ENCODE measurements at regions not wholly inside any gene's neighbourhood (a gene's known extent, or its start where the extent isn't known, plus 50 kb on each side); places are given as distances from the start of the nearest gene placed in this dataset.

DNA sequence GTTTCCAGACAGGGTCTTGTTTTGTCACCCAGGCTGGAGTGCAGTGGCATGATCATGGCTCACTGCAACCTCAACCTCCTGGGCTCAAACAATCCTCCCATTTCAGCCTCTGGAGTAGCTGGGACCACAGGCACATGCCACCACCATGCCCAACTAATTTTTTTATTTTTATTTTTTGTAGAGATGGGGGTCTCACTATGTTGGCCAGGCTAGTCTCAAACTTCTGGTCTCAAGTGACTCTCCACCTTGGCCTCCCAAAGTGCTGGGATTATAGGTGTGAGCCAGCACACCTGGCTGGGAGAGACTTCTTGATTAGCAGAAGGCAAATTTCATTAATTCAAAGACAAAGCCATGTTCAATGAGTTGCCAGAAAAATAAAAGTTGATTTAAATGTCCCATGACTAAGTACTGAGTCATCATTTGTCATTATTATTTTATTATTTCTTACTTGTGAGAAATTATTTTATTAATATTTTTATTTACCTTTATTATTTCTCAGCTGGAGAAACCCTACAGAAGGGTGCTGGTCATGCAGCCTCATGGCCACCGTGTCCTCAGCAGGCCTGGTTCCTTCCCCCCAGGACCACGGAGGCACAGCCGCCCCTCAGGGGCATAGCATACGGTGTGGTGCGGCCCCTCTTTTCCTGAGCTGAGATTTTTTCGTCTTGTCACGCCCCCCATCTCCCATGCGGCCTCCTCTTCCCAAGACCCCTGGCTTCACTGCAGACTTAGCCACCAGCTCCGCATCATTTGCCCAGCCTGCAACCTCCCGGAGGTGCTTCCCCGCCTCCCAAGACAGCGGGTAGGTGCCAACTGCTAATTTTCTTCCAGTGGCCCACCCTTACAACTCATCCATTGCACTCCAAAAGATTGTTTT, 55.3 kb upstream of the SIM2 start:
- Histone ChIP-seq H2AFZ (ENCODE audit: low read length) (no peak overlapping the region), H3K4me3 (ENCODE audit: low read depth, low read length, poor library complexity, severe bottlenecking) (no peak overlapping the region), H3K36me3 (ENCODE audit: insufficient read depth, low read length) (no peaks in the 10 kb centered on the region), H3K4me1 (ENCODE audit: insufficient read depth, low read length, poor library complexity, severe bottlenecking) (no peaks in the 10 kb centered on the region), H3K27ac (ENCODE audit: low read depth, low read length, poor library complexity, severe bottlenecking) (no peak overlapping the region), H3K9me2 (ENCODE audit: insufficient read depth, low read length) (no peaks in the 10 kb centered on the region), H3K79me2 (ENCODE audit: insufficient read depth, low read depth, low read length) (no peaks in the 10 kb centered on the region), H3K9me3 (ENCODE audit: low read length) (no peaks in the 10 kb centered on the region), H3K4me2 (ENCODE audit: low read length) (no peak overlapping the region), H4K20me1 (ENCODE audit: insufficient read depth, low read length) (no peaks in the 10 kb centered on the region)
- TF ChIP-seq EZH2phosphoT487 (IDR thresholded peaks at IDR 0.05; ENCODE audit: borderline replicate concordance, low read depth, low read length), result no peak
- TF ChIP-seq, protein P1, sequence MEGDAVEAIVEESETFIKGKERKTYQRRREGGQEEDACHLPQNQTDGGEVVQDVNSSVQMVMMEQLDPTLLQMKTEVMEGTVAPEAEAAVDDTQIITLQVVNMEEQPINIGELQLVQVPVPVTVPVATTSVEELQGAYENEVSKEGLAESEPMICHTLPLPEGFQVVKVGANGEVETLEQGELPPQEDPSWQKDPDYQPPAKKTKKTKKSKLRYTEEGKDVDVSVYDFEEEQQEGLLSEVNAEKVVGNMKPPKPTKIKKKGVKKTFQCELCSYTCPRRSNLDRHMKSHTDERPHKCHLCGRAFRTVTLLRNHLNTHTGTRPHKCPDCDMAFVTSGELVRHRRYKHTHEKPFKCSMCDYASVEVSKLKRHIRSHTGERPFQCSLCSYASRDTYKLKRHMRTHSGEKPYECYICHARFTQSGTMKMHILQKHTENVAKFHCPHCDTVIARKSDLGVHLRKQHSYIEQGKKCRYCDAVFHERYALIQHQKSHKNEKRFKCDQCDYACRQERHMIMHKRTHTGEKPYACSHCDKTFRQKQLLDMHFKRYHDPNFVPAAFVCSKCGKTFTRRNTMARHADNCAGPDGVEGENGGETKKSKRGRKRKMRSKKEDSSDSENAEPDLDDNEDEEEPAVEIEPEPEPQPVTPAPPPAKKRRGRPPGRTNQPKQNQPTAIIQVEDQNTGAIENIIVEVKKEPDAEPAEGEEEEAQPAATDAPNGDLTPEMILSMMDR (conservative IDR thresholded peaks at IDR 0.05; ENCODE audit: low read length), result no peak
- ChIA-PET CTCF (ENCODE audit: unreplicated experiment) (no interaction called here), POLR2A (interaction anchor here (1.1 kb wide), 1 partner anchor 190 kb away, joined by 3 read pairs; no protein-coding TSS in a partner anchor)
- DNase-seq (ENCODE audit: low spot score), result no peak
- intact Hi-C loops (cut with micrococcal nuclease; ENCODE audit: unreplicated experiment), result no loop called here
- BruUV-seq (replicated peaks), result no TSS peak

DNA sequence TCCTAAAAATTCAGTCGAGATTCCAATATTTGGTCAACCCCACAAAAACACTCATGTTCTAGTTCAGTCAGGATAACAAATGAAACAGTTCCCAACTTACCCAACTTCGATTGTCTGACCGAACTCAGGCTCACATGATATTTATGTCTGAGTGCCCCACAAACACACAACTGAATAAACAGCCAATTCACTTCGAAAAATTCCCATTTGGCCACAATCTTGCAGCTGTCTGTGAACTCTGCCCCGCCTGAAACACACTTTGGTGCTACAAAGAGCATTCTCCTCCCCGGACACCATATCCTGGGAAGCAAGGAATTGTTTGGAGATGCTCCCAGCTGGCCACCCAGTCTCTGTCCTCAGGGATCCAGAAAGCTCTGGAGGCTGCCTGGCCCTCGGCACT, 52.9 kb upstream of the SIM2 start:
- intact Hi-C loops (cut with micrococcal nuclease; ENCODE audit: unreplicated experiment), result no loop called here
- no peak overlapping the region for H3K4me3 ChIP-seq (ENCODE audit: low read depth, low read length, poor library complexity, severe bottlenecking)
- H3K9me3 ChIP-seq (ENCODE audit: low read length), result no peaks in the 10 kb centered on the region
- H3K4me2 ChIP-seq (ENCODE audit: low read length), result no peak overlapping the region
- H4K20me1 ChIP-seq (ENCODE audit: insufficient read depth, low read length), result no peaks in the 10 kb centered on the region
- H2AFZ ChIP-seq (ENCODE audit: low read length), result no peak overlapping the region
- no peaks in the 10 kb centered on the region for H3K9me2 ChIP-seq (ENCODE audit: insufficient read depth, low read length)
- BruUV-seq (replicated peaks), result no TSS peak
- no peaks in the 10 kb centered on the region for H3K79me2 ChIP-seq (ENCODE audit: insufficient read depth, low read depth, low read length)
- CTCF ChIA-PET (ENCODE audit: unreplicated experiment), result no interaction called here
- POLR2A ChIA-PET, result no interaction called here
- no peak for DNase-seq (ENCODE audit: low spot score)
- H3K4me1 ChIP-seq (ENCODE audit: insufficient read depth, low read length, poor library complexity, severe bottlenecking), result no peaks in the 10 kb centered on the region
- no peak for TF ChIP-seq EZH2phosphoT487 (IDR thresholded peaks at IDR 0.05; ENCODE audit: borderline replicate concordance, low read depth, low read length)
- TF ChIP-seq, protein P1 (conservative IDR thresholded peaks at IDR 0.05; ENCODE audit: low read length), result no peak
- no peak overlapping the region for H3K27ac ChIP-seq (ENCODE audit: low read depth, low read length, poor library complexity, severe bottlenecking)
- H3K36me3 ChIP-seq (ENCODE audit: insufficient read depth, low read length), result no peaks in the 10 kb centered on the region

DNA sequence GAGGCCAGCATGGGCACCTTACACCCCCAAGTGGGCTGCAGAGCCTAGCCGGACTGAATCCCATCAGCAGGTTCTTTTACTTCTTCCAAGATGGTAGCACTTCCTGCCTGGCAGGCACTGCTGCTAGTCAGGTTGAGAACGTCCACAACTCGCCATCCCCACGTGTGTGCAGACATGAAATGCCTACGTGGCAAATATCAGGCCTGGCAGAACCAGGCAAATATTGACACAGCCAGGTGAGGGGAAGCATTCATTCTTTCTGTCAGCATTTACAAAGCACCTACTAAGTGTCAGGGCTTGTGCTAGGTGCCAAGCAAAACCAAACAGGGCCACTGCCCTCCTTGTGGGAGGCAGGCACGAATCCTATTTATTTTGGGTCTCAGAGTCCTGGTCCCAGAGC, 52.3 kb upstream of the SIM2 start:
- Histone ChIP-seq H3K9me3 (ENCODE audit: low read length) (no peaks in the 10 kb centered on the region), H4K20me1 (ENCODE audit: insufficient read depth, low read length) (no peaks in the 10 kb centered on the region), H3K36me3 (ENCODE audit: insufficient read depth, low read length) (no peaks in the 10 kb centered on the region), H3K4me3 (ENCODE audit: low read depth, low read length, poor library complexity, severe bottlenecking) (no peak overlapping the region), H3K9me2 (ENCODE audit: insufficient read depth, low read length) (no peaks in the 10 kb centered on the region), H3K79me2 (ENCODE audit: insufficient read depth, low read depth, low read length) (no peaks in the 10 kb centered on the region), H3K4me2 (ENCODE audit: low read length) (no peak overlapping the region), H3K4me1 (ENCODE audit: insufficient read depth, low read length, poor library complexity, severe bottlenecking) (no peaks in the 10 kb centered on the region), H3K27ac (ENCODE audit: low read depth, low read length, poor library complexity, severe bottlenecking) (no peak overlapping the region), H2AFZ (ENCODE audit: low read length) (no peak overlapping the region)
- DNase-seq (ENCODE audit: low spot score), result no peak
- no TSS peak for BruUV-seq (replicated peaks)
- ChIA-PET CTCF (ENCODE audit: unreplicated experiment) (no interaction called here), POLR2A (no interaction called here)
- intact Hi-C loops (cut with micrococcal nuclease; ENCODE audit: unreplicated experiment), result no loop called here
- no peak for TF ChIP-seq EZH2phosphoT487 (IDR thresholded peaks at IDR 0.05; ENCODE audit: borderline replicate concordance, low read depth, low read length)
- TF ChIP-seq, protein P1 (conservative IDR thresholded peaks at IDR 0.05; ENCODE audit: low read length), result no peak

All from OCI-LY7 (cell line).